ENCODE measurements at regions not wholly inside any gene's neighbourhood (a gene's known extent, or its start where the extent isn't known, plus 50 kb on each side); places are given as distances from the start of the nearest gene placed in this dataset.

GRCh38 chr5:105640328-105640727, 2030.4 kb downstream of the EFNA5 start:
- TF ChIP-seq CTCF (conservative IDR thresholded peaks at IDR 0.05): no peak
- TF ChIP-seq ZFX (IDR thresholded peaks at IDR 0.05): no peak
